T-helper 1 cell treated with Interleukin-12 subunit alpha and Interleukin-12 subunit beta and Interleukin-4 antibody, amounts not matched to agents 30 μg/mL and 1 μg/mL, for 36 hours (primary cell): ENCODE measurements at regions not wholly inside any gene's neighbourhood (a gene's known extent, or its start where the extent isn't known, plus 50 kb on each side); places are given as distances from the start of the nearest gene placed in this dataset.

ENCODE experiments used
- H3K27ac Mint-ChIP-seq: one replicate; pipeline ENCODE4 v1.8.0; 2021; ENCODE audit warnings: mild to moderate bottlenecking, mixed read lengths
- H3K27me3 Mint-ChIP-seq: one replicate; pipeline ENCODE4 v1.8.0; 2021; ENCODE audit warnings: low read depth, mixed read lengths
- H3K36me3 Mint-ChIP-seq: one replicate; pipeline ENCODE4 v1.8.0; 2021; ENCODE audit warnings: low read depth, mixed read lengths
- H3K4me1 Mint-ChIP-seq: one replicate; pipeline ENCODE4 v1.8.0; 2021; ENCODE audit warnings: low read depth, mixed read lengths
- H3K4me3 Mint-ChIP-seq: one replicate; pipeline ENCODE4 v1.8.0; 2021; ENCODE audit warnings: mild to moderate bottlenecking, moderate library complexity, mixed read lengths
- H3K9me3 Mint-ChIP-seq: one replicate; pipeline ENCODE4 v1.8.0; 2021; ENCODE audit warnings: mixed read lengths

- Mint-ChIP-seq H3K27ac (no peak overlapping the region), H3K27me3 (no peaks in the 10 kb centered on the region), H3K4me3 (no peak overlapping the region), H3K4me1 (no peaks in the 10 kb centered on the region), H3K36me3 (no peaks in the 10 kb centered on the region), H3K9me3 (no peaks in the 10 kb centered on the region)
Measured at GRCh38 chr2:195395362-195395761, 261.7 kb upstream of the SLC39A10 start.

GRCh38 chr2:195392446-195393336 lies 264.3 kb upstream of the SLC39A10 start:
- no peak overlapping the region for H3K27ac Mint-ChIP-seq
- peaks cover 9% of the 10 kb centered on the region for H3K9me3 Mint-ChIP-seq
- no peaks in the 10 kb centered on the region for H3K4me1 Mint-ChIP-seq
- peaks cover 1% of the 10 kb centered on the region for H3K36me3 Mint-ChIP-seq
- H3K27me3 Mint-ChIP-seq, result no peaks in the 10 kb centered on the region
- H3K4me3 Mint-ChIP-seq, result no peak overlapping the region

- H3K27ac Mint-ChIP-seq, result no peak overlapping the region
- H3K36me3 Mint-ChIP-seq, result peaks cover 6% of the 10 kb centered on the region
- no peaks in the 10 kb centered on the region for H3K27me3 Mint-ChIP-seq
- H3K9me3 Mint-ChIP-seq, result peaks cover 13% of the 10 kb centered on the region
- no peak overlapping the region for H3K4me3 Mint-ChIP-seq
- H3K4me1 Mint-ChIP-seq, result no peaks in the 10 kb centered on the region
Measured at GRCh38 chr2:195390686-195391321, 266.2 kb upstream of the SLC39A10 start.

GRCh38 chr2:195388028-195388427 lies 269.0 kb upstream of the SLC39A10 start:
- Mint-ChIP-seq H3K27me3 (no peaks in the 10 kb centered on the region), H3K4me1 (peaks cover 6% of the 10 kb centered on the region), H3K4me3 (no peak overlapping the region), H3K9me3 (peaks cover 13% of the 10 kb centered on the region), H3K27ac (no peak overlapping the region), H3K36me3 (peaks cover 18% of the 10 kb centered on the region)

GRCh38 chr2:195382186-195382585 lies 274.8 kb upstream of the SLC39A10 start:
- peak overlapping the region; percentile 66 for H3K27ac Mint-ChIP-seq
- peaks cover 15% of the 10 kb centered on the region for H3K4me1 Mint-ChIP-seq
- H3K9me3 Mint-ChIP-seq, result peaks cover 10% of the 10 kb centered on the region
- H3K36me3 Mint-ChIP-seq, result peaks cover 28% of the 10 kb centered on the region
- H3K4me3 Mint-ChIP-seq, result no peak overlapping the region
- no peaks in the 10 kb centered on the region for H3K27me3 Mint-ChIP-seq

- Mint-ChIP-seq H3K27ac (no peak overlapping the region), H3K4me3 (no peak overlapping the region), H3K9me3 (peaks cover 19% of the 10 kb centered on the region), H3K4me1 (peaks cover 2% of the 10 kb centered on the region), H3K36me3 (peaks cover 9% of the 10 kb centered on the region), H3K27me3 (no peaks in the 10 kb centered on the region)
Measured at GRCh38 chr2:195370167-195370943, 286.7 kb upstream of the SLC39A10 start.

GRCh38 chr2:195369218-195369587 lies 287.8 kb upstream of the SLC39A10 start:
- no peak overlapping the region for H3K27ac Mint-ChIP-seq
- H3K36me3 Mint-ChIP-seq, result peaks cover 13% of the 10 kb centered on the region
- no peak overlapping the region for H3K4me3 Mint-ChIP-seq
- H3K27me3 Mint-ChIP-seq, result no peaks in the 10 kb centered on the region
- H3K9me3 Mint-ChIP-seq, result peaks cover 29% of the 10 kb centered on the region
- H3K4me1 Mint-ChIP-seq, result peaks cover 2% of the 10 kb centered on the region

GRCh38 chr2:195368249-195369217 lies 288.5 kb upstream of the SLC39A10 start:
- no peak overlapping the region for H3K27ac Mint-ChIP-seq
- peaks cover 13% of the 10 kb centered on the region for H3K36me3 Mint-ChIP-seq
- H3K4me3 Mint-ChIP-seq, result no peak overlapping the region
- no peaks in the 10 kb centered on the region for H3K27me3 Mint-ChIP-seq
- peaks cover 2% of the 10 kb centered on the region for H3K4me1 Mint-ChIP-seq
- H3K9me3 Mint-ChIP-seq, result peaks cover 29% of the 10 kb centered on the region

GRCh38 chr2:195367809-195368208 lies 289.2 kb upstream of the SLC39A10 start:
- Mint-ChIP-seq H3K27ac (no peak overlapping the region), H3K36me3 (peaks cover 13% of the 10 kb centered on the region), H3K4me3 (no peak overlapping the region), H3K27me3 (no peaks in the 10 kb centered on the region), H3K4me1 (peaks cover 2% of the 10 kb centered on the region), H3K9me3 (peaks cover 33% of the 10 kb centered on the region)

GRCh38 chr2:195364015-195364965 lies 292.7 kb upstream of the SLC39A10 start:
- Mint-ChIP-seq H3K27ac (no peak overlapping the region), H3K4me3 (no peak overlapping the region), H3K27me3 (no peaks in the 10 kb centered on the region), H3K36me3 (peaks cover 11% of the 10 kb centered on the region), H3K9me3 (peaks cover 34% of the 10 kb centered on the region), H3K4me1 (peaks cover 4% of the 10 kb centered on the region)

- no peaks in the 10 kb centered on the region for H3K27me3 Mint-ChIP-seq
- H3K36me3 Mint-ChIP-seq, result peaks cover 11% of the 10 kb centered on the region
- H3K4me3 Mint-ChIP-seq, result no peak overlapping the region
- peaks cover 30% of the 10 kb centered on the region for H3K9me3 Mint-ChIP-seq
- no peak overlapping the region for H3K27ac Mint-ChIP-seq
- H3K4me1 Mint-ChIP-seq, result peaks cover 11% of the 10 kb centered on the region
Measured at GRCh38 chr2:195363496-195363895, 293.5 kb upstream of the SLC39A10 start.

- Mint-ChIP-seq H3K4me3 (no peak overlapping the region), H3K36me3 (peaks cover 9% of the 10 kb centered on the region), H3K4me1 (peaks cover 13% of the 10 kb centered on the region), H3K27me3 (no peaks in the 10 kb centered on the region), H3K27ac (no peak overlapping the region), H3K9me3 (peaks cover 27% of the 10 kb centered on the region)
Measured at GRCh38 chr2:195360242-195360641, 296.8 kb upstream of the SLC39A10 start.
